Trophoblast cell (in vitro differentiated cells and primary cell): ENCODE measurements at regions not wholly inside any gene's neighbourhood (a gene's known extent, or its start where the extent isn't known, plus 50 kb on each side); places are given as distances from the start of the nearest gene placed in this dataset.

Experiments
- DNase-seq, 2 donors: peaks; one replicate each; pipeline ENCODE4 v3.0.0-alpha.2; 2016
- H2AFZ ChIP-seq: 2 replicates; pipeline ENCODE4 v1.6.1; 2013; ENCODE audit warnings: low read length, moderate library complexity, mild to moderate bottlenecking; ENCODE audit not compliant: insufficient read depth, poor library complexity
- H2AK5ac ChIP-seq: 2 replicates; pipeline ENCODE4 v1.6.1; 2013; ENCODE audit warnings: mild to moderate bottlenecking, low read length
- H2BK120ac ChIP-seq: 2 replicates; pipeline ENCODE4 v1.6.1; 2013; ENCODE audit warnings: low read length, mild to moderate bottlenecking, moderate library complexity; ENCODE audit not compliant: insufficient read depth, poor library complexity
- H2BK12ac ChIP-seq: 2 replicates; pipeline ENCODE4 v1.6.1; 2013; ENCODE audit warnings: mild to moderate bottlenecking, low read length, moderate library complexity
- H2BK5ac ChIP-seq: 2 replicates; pipeline ENCODE4 v1.6.1; 2013; ENCODE audit warnings: low read length, low read depth, moderate library complexity, mild to moderate bottlenecking; ENCODE audit not compliant: poor library complexity
- H3K14ac ChIP-seq: 2 replicates; pipeline ENCODE4 v1.6.1; 2013; ENCODE audit warnings: mild to moderate bottlenecking, low read length
- H3K18ac ChIP-seq: 2 replicates; pipeline ENCODE4 v1.6.1; 2013; ENCODE audit warnings: mild to moderate bottlenecking, low read length
- H3K23ac ChIP-seq: 2 replicates; pipeline ENCODE4 v1.6.1; 2013; ENCODE audit warnings: low read length
- H3K27ac ChIP-seq: 2 replicates; pipeline ENCODE4 v1.5.1; 2013; ENCODE audit warnings: low read depth, mild to moderate bottlenecking, inconsistent platforms, low read length, moderate library complexity
- H3K27me3 ChIP-seq: 2 replicates; pipeline ENCODE4 v1.6.1; 2013; ENCODE audit warnings: inconsistent platforms, mild to moderate bottlenecking, low read length, moderate library complexity; ENCODE audit not compliant: insufficient read depth
- H3K36me3 ChIP-seq, 2 experiments: 1 replicate in 1 of 2; 2 replicates in 1 of 2; pipeline ENCODE4 v1.6.1; 2013; ENCODE audit warnings: low read length in 2 of 2, mild to moderate bottlenecking in 2 of 2, moderate library complexity in 1 of 2; ENCODE audit not compliant: insufficient read depth in 2 of 2, control insufficient read depth in 1 of 2
- H3K4ac ChIP-seq: 2 replicates; pipeline ENCODE4 v1.6.1; 2013; ENCODE audit warnings: low read depth, mild to moderate bottlenecking, low read length, moderate library complexity
- H3K4me1 ChIP-seq, 2 experiments: 1 replicate in 1 of 2; 2 replicates in 1 of 2; pipeline ENCODE4 v1.6.1; 2013; ENCODE audit warnings: low read length in 2 of 2, mild to moderate bottlenecking in 2 of 2, moderate library complexity in 1 of 2; ENCODE audit not compliant: insufficient read depth in 2 of 2, control insufficient read depth in 1 of 2
- H3K4me2 ChIP-seq: 2 replicates; pipeline ENCODE4 v1.6.1; 2013; ENCODE audit warnings: inconsistent platforms, mild to moderate bottlenecking, low read length, moderate library complexity
- H3K4me3 ChIP-seq: 2 replicates; pipeline ENCODE4 v1.5.1; 2013; ENCODE audit warnings: mild to moderate bottlenecking, low read depth, low read length, inconsistent platforms
- H3K79me1 ChIP-seq: one replicate; pipeline ENCODE4 v1.6.1; 2013; ENCODE audit warnings: low read length
- H3K79me2 ChIP-seq: 2 replicates; pipeline ENCODE4 v1.6.1; 2013; ENCODE audit warnings: low read length, mild to moderate bottlenecking; ENCODE audit not compliant: control insufficient read depth, insufficient read depth, poor library complexity
- H3K9ac ChIP-seq: 2 replicates; pipeline ENCODE4 v1.6.1; 2013; ENCODE audit warnings: mild to moderate bottlenecking, low read length
- H3K9me3 ChIP-seq: 2 replicates; pipeline ENCODE4 v1.6.1; 2013; ENCODE audit warnings: low read depth, mild to moderate bottlenecking, control low read depth, inconsistent platforms, low read length; ENCODE audit not compliant: insufficient read depth
- H4K12ac ChIP-seq: 2 replicates; pipeline ENCODE4 v1.6.1; 2013; ENCODE audit warnings: low read depth, mild to moderate bottlenecking, low read length, moderate library complexity
- H4K8ac ChIP-seq: 2 replicates; pipeline ENCODE4 v1.6.1; 2013; ENCODE audit warnings: low read depth, mild to moderate bottlenecking, low read length, moderate library complexity
- H4K91ac ChIP-seq: one replicate; pipeline ENCODE4 v1.6.1; 2013; ENCODE audit warnings: low read depth, mild to moderate bottlenecking, low read length, moderate library complexity
- WGBS: extraction: QIAGEN DNeasy Blood & Tissue Kit; methylation state at CpG from one replicate; pipeline ENCODE4 v1.1.7; 2013; ENCODE audit warnings: missing lambda C conversion rate; ENCODE audit not compliant: insufficient read length, insufficient coverage; ENCODE audit errors: extremely low coverage; 5-methylcytosine and 5-hydroxymethylcytosine counted together

DNA sequence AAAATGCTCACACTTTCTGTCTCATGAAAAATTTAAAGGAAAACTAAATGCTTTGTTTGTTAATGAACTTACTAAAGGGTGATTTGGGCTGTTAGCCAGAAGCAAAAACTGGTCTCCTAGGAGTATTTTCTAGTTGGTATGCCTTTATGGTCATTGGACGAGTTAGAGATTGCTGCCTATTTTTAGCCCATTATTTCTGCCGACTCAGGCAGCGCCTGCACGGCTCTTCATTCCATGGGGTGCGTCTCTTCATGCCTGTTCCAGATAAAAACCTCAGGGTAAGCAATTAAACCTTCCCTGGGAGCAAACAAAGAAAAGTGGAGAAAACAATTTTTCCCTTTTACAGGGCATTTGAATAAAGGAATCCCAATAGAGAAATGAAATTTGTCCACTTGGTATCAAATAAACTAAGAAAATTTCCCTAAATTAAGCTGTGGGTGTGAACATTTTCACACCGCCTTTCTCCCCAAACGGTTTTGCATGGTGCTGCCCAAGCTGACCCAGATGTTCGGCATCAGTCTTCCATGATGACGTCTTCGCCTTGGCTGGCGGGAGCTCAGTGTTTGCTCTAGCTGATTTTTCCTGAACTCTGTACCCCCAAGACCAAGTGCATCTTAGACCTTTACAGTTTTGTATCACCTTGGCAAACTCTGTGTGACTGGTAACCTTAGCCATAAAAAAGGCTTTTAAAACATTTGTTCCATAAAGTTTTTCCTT is 61.7 kb upstream of the ADGRG2 start:
- DNase-seq, result no peak
- WGBS, result no CpG with 5 or more reads among the region's 11 CpGs

DNA sequence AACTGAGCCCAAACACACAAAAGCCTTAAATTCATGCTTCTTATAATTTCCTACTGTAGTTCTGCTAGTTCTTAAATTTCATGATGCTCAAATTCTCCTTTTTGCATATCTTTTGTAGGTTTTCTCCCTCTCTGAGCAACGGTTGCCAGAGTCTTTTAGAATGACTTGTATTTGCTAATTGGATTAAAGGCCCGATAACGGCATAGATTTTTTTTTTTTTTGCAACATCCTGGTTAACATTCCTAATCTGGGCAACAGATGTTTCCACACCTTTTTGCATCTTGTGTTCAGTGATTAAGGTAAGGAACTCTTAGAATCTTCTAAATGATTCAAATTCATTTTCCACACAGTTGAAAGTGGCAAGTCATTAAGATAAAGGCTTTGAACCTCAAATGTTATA is 66.3 kb upstream of the ADGRG2 start:
- Histone ChIP-seq H3K18ac (no peak overlapping the region), H3K79me1 (no peaks in the 10 kb centered on the region), H3K9me3 (no peaks in the 10 kb centered on the region), H2AFZ (no peak overlapping the region), H2BK120ac (no peak overlapping the region), H3K23ac (no peak overlapping the region), H4K8ac (no peak overlapping the region), H3K79me2 (no peaks in the 10 kb centered on the region), H3K9ac (no peak overlapping the region), H3K4me3 (no peak overlapping the region), H3K36me3 (no peaks in the 10 kb centered on the region), H3K14ac (no peak overlapping the region), H2BK12ac (no peak overlapping the region), H3K27me3 (no peaks in the 10 kb centered on the region), H3K4ac (no peak overlapping the region), H4K12ac (no peak overlapping the region), H3K4me1 (no peaks in the 10 kb centered on the region), H4K91ac (no peak overlapping the region), H3K27ac (no peak overlapping the region), H3K4me2 (no peak overlapping the region), H2BK5ac (no peak overlapping the region), H2AK5ac (no peak overlapping the region)
- no CpG with 5 or more reads among the region's 3 CpGs for WGBS
- DNase-seq, result no peak

More for the DNA sequence above, 61.7 kb upstream of the ADGRG2 start:
- Histone ChIP-seq H3K4ac (no peak overlapping the region), H3K9me3 (no peaks in the 10 kb centered on the region), H3K27me3 (no peaks in the 10 kb centered on the region), H4K91ac (no peak overlapping the region), H2BK12ac (no peak overlapping the region), H3K79me1 (no peaks in the 10 kb centered on the region), H3K79me2 (no peaks in the 10 kb centered on the region), H3K14ac (no peak overlapping the region), H3K36me3 (no peaks in the 10 kb centered on the region), H2BK5ac (no peak overlapping the region), H3K4me3 (no peak overlapping the region), H3K4me1 (no peaks in the 10 kb centered on the region), H3K4me2 (no peak overlapping the region), H3K27ac (no peak overlapping the region), H3K9ac (no peak overlapping the region), H4K8ac (no peak overlapping the region), H2AFZ (no peak overlapping the region), H3K18ac (no peak overlapping the region), H2BK120ac (no peak overlapping the region), H3K23ac (no peak overlapping the region), H4K12ac (no peak overlapping the region), H2AK5ac (no peak overlapping the region)

GRCh38 chrX:19190902-19191301 is 68.6 kb upstream of the ADGRG2 start:
- Histone ChIP-seq H3K4me2 (no peak overlapping the region), H2BK5ac (no peak overlapping the region), H2BK12ac (no peak overlapping the region), H3K27me3 (no peaks in the 10 kb centered on the region), H4K12ac (no peak overlapping the region), H3K4me1 (no peaks in the 10 kb centered on the region), H3K79me2 (no peaks in the 10 kb centered on the region), H2AFZ (no peak overlapping the region), H4K8ac (no peak overlapping the region), H2AK5ac (no peak overlapping the region), H3K36me3 (no peaks in the 10 kb centered on the region), H3K14ac (no peak overlapping the region), H3K9ac (no peak overlapping the region), H3K18ac (no peak overlapping the region), H2BK120ac (no peak overlapping the region), H3K23ac (no peak overlapping the region), H3K79me1 (no peaks in the 10 kb centered on the region), H3K9me3 (no peaks in the 10 kb centered on the region), H4K91ac (no peak overlapping the region), H3K27ac (no peak overlapping the region), H3K4me3 (no peak overlapping the region), H3K4ac (no peak overlapping the region)
- WGBS, result no CpG with 5 or more reads among the region's 5 CpGs
- no peak for DNase-seq

DNA sequence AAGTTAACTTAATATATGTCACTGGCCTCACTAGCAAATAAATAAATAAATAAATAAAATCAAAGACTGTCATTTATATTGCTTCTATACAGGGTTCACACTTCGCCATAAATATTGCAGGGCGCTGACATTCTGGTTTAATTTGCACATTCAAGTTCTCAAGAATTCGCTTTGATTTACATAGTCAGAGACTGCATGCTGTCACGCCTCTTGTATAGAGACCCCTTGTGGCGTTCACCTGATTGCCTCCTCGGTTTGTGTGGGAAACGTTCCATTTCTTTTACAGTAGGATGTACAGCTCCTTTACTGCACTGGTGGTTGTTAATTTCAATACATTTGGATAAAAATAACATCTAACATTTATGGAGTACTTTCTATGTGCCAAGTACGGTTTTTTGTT is 71.3 kb upstream of the ADGRG2 start:
- Histone ChIP-seq H2BK5ac (no peak overlapping the region), H3K9me3 (no peaks in the 10 kb centered on the region), H2AK5ac (no peak overlapping the region), H3K27ac (no peak overlapping the region), H2AFZ (no peak overlapping the region), H3K9ac (no peak overlapping the region), H4K12ac (no peak overlapping the region), H3K4me1 (no peaks in the 10 kb centered on the region), H3K18ac (no peak overlapping the region), H3K79me1 (no peaks in the 10 kb centered on the region), H3K4me2 (no peak overlapping the region), H4K8ac (no peak overlapping the region), H3K79me2 (no peaks in the 10 kb centered on the region), H3K23ac (no peak overlapping the region), H3K36me3 (no peaks in the 10 kb centered on the region), H3K4ac (no peak overlapping the region), H3K4me3 (no peak overlapping the region), H2BK12ac (no peak overlapping the region), H4K91ac (no peak overlapping the region), H3K14ac (no peak overlapping the region), H2BK120ac (no peak overlapping the region), H3K27me3 (no peaks in the 10 kb centered on the region)
- DNase-seq, result no peak
- WGBS, result no CpG with 5 or more reads among the region's 8 CpGs
